OCI-LY3 (cell line): ENCODE measurements at regions not wholly inside any gene's neighbourhood (a gene's known extent, or its start where the extent isn't known, plus 50 kb on each side); places are given as distances from the start of the nearest gene placed in this dataset.
"Not testable (repeated sequence)": the region's sequence is repeated elsewhere in the genome, so short reads cannot be mapped to it uniquely, and the experiment has no call there.

Source experiments
- CTCF ChIP-seq: fragments of 200-600, 300-600 bp; sonication (generic); IDR thresholded peaks from 2 replicates; pipeline ENCODE4 v1.5.1; 2014; ENCODE audit warnings: antibody characterized with exemption, low read length, low read depth
- EZH2phosphoT487 ChIP-seq: fragments of 200-600 bp; shearing (Covaris generic); IDR thresholded peaks from 2 replicates; pipeline ENCODE4 v1.6.1; 2018; ENCODE audit warnings: antibody characterized with exemption, mixed run types, low read depth

DNA sequence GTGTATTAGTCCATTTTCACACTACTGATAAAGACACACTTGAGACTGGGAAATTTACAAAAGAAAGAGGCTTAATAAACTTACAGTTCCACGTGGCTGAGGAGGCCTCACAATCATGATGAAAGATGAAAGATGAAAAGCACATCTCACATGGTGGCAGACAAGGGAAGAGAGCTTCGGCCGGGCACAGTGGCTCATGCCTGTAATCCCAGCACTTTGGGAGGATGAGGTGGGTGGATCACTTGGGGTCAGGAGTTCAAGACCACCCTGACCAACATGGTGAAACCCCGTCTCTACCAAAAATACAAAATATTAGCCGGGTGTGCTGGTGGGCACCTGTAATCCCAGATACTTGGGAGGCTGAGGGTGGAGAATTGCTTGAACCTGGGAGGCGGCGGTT, 682.7 kb downstream of the PTPRU start:
- not testable (repeated sequence) for TF ChIP-seq CTCF, EZH2phosphoT487
